HG02571 (cell line): ENCODE measurements at regions not wholly inside any gene's neighbourhood (a gene's known extent, or its start where the extent isn't known, plus 50 kb on each side); places are given as distances from the start of the nearest gene placed in this dataset.

Experiments used
- ATAC-seq: cut with Tn5 transposase; IDR thresholded peaks from one replicate; pipeline ENCODE4 v1.9.1; 2021; ENCODE audit warnings: mild to moderate bottlenecking, moderate library complexity; ENCODE audit not compliant: unreplicated experiment

DNA sequence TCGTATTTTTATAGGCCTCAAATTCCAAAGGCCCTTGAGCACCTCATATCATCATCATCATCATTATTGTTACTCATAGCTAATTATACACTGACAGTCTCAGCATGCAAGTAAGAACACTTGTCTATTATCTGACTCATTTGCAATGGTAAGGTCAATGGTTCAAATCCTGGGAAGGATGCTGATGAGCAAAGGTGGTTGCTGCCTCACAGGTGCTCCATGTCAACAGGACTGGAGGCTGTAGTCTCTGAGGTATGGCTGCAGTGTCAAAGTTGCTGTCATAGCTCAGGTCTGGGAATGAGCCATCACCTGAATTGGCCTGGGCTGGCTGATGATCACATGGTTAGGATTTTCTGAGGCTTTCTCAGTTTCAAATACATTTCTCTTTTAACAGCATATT, 379.3 kb downstream of the BCL11A start:
- ATAC-seq, result no peak

DNA sequence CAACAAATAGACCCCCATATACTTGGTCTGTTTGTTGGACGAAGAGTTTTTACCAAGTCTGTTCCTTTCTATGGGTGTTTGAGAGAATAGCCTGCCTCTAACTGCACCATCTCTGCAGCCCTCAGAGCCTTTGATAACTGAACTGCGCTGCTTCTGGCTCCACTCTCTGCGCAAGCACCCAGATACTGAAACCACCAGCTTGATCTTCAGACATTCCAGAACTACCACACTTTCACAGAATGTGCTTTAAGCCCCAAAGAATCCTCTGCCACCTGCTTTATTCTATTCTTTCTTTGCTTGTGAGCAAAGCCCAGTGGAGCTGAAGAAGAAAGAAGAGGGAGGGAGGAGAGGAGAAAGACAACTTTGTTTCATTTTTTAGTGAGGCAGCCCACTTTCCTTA, 380.7 kb downstream of the BCL11A start:
- no peak for ATAC-seq

DNA sequence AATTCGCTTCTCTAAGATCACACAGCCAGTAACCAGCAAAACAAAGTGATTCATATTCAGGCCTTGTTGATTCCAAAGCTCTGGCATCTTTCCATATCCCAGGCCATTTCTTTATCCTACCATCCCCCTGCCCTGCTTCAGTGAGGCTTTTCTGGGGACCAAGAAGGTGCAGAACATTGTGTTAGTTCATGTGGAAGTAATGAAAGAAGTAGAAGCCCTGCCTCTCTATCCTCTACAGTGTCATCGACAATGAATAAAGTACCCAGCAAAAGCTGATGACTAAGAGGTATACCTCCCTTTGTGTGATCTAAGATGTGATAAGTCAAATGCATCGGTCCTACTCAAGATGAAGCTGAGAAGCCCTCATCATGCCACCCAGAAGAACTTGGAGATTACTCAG, 383.2 kb downstream of the BCL11A start:
- no peak for ATAC-seq

DNA sequence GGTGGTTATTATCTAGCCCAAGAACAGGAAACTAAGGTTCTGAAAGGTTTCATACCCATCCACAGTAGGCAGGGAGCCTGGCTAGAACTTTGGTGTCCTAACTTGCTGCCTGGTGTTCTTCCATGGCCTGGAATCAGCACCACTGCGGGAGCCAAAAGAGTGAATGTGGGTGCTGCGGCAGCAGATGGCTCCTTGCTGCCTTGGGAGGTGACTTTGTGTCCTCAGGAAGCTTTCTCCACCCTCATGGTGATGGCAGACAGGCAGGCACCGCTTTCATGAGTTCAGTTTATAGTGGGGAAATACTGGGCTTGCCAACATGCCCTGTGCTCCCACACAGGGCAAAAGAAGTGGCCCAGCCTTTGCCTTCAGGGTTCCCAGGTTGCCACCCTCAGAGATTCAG, 385.2 kb downstream of the BCL11A start:
- no peak for ATAC-seq

DNA sequence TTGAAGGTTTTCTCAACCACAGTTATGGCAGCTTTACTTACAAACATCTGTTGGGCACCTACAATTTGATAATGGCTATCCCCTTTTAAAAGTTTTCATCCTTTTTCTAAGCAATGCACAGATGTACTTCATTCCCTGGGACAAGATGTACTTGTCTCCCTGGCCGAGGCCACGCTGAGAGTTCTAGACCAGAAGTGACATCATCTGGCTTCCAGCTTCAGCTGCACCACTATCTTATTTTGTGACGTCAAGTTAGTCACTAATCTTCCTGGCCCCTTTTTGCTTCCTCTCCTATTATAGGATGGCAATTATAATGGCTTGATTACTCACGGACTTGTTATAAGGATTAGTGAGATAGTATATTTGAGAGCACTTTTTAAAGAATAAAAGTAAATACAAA, 386.4 kb downstream of the BCL11A start:
- ATAC-seq, result no peak

DNA sequence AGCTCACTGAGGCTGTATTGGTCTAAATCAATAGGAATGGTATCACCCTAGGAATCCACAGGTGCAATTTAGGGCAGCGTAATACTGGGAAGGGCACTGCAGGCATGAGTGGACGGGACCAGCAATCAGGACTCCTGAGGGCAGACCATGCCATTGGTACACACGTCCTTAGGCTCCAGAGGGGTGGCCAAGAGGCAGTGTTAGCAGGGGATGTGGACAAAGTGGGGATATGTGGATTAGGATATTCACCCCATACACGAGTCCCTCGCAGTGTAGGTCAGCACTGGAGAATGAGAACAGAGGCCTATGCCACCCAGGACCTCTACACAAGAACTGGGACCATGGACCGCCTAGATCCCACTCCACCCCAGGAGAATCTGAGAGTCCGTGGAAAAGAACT, 389.8 kb downstream of the BCL11A start:
- ATAC-seq, result no peak

DNA sequence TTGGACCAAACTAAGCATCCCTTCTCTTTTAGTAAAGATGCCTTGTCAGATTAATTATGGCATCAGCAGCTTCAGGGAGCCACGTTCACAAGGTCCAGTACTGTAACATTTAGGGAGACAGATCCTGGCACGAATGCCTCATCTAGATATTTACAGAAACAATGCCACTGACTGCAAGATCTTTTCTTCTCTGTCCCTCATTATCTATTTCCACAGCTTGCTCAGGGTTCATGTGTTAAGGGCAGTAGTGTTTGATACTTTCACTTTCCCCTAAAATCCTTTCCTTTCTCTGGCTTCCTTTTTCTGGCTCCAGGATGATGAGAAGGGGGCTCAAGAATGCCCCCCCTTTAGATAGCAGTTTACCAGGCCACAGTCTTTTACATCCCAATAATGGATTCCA, 393.9 kb downstream of the BCL11A start:
- ATAC-seq, result no peak

DNA sequence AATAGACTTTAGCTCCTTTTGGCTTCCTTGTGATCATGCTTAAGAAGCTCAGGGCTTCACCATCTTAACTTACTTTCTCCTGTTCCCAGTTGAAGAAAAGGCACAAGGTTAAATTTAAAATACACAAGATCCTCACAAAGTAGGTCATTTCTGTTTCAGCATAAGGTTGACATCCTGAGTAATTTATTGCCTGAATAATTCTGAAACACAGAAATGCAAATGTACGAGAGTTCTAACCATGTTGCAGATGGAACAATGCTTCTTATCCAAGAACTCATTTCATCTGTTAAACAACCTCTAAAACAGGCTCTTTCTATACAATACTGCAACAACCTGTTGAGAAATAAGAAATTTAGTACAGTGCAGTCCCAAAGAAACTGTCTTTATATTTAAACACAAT, 395.2 kb downstream of the BCL11A start:
- no peak for ATAC-seq

DNA sequence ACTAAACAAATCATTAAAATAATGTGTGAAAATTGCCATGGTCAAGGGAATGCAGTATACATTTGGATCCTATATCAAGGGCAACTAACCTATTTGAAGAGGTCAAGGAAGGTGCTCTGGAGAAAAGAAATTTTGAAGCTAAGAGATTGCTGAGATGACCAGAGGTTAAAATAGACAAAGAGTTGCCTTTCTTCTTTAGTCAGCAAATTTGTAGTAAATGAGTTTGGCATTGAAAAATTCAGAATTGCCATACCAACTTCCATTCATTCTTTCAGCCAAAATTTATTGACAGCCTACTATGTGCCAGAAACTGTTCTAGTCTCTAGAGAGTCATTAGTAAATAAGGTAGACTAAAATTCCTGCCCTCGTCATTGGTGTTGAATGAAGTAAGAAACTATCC, 396.2 kb downstream of the BCL11A start:
- no peak for ATAC-seq

DNA sequence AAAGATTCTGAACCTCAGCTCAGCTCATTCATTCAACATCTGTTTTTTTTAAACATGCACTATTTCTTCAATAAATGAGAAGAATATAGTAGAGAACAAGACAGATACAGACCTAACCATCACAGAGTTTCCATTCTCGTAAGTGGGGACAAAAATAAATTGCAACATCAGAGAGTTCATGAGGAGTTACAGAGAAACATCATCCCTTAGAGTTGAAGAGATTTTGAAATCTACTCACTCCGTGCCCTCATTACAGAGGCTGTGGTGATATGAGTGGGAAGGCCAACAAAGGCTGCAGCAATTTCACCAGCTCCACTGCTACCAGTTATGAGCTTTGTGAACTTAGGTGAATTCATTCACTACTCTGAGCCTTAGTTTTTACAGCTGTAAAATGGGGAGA, 399.3 kb downstream of the BCL11A start:
- ATAC-seq, result no peak

DNA sequence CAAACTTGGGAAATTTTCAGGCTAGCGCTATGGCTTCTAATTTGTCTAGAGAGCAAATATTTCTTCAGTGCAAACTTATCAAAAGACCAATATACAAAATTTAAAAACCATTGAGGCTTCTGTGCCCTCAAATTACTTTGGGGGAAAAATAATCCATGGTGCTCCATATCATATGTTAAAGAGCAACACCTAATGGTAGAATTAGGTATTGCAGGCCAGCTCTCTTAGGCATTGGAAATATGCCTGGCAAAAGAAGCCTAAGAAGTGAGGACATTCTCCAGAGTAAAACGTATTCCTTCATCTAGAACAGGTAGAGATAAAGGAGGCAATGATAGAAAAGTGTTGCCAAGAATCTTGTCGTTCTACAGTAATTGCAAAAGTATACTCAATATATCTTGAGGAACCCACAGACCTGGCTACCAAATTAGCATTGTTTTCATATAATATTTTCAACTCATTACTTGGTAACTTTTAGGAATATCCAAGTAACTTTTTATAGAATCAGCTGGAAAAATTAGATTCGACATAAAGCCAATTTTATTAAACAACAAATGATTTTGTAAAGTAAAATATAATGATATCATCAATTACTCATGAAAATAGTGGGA, 401.1 kb downstream of the BCL11A start:
- ATAC-seq, result no peak

DNA sequence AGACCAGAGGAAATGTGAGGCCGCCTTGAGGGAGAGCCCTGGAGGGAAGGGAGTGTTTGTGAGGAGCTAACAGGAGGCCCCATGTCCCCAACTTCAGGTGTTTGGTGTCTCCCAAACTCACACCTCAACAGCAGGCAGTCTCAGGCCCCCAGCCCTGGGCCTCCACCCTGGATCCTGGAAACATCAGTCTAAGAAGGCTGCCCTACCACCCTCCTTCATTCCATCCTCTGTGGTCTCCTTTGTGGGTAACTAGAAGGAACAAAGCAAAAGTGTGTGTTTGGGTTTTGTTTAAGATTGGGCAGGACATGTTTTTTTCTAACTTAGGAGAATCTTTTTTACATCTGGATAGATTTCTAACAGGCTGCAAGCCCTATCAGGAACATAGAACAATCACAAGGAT, 404.3 kb downstream of the BCL11A start:
- ATAC-seq, result no peak

DNA sequence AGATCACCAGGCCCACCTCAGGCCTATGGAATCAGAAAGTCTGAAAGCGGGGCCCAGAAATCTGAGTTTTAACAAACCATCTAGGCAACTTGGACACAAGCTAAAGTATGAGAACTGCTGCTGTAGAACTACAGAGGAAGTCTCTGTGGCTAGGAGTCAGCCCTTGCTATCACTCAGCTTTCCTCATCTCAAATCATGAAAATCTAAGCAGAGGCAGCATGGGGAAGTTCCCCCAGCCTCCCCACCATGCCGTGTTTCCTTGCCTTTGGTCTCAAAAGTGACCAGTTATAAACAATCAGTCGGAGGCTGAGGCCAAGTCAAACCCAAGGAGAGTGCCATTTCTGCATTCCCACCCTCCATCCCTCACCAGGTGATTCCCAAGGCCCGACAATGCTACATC, 404.7 kb downstream of the BCL11A start:
- no peak for ATAC-seq

DNA sequence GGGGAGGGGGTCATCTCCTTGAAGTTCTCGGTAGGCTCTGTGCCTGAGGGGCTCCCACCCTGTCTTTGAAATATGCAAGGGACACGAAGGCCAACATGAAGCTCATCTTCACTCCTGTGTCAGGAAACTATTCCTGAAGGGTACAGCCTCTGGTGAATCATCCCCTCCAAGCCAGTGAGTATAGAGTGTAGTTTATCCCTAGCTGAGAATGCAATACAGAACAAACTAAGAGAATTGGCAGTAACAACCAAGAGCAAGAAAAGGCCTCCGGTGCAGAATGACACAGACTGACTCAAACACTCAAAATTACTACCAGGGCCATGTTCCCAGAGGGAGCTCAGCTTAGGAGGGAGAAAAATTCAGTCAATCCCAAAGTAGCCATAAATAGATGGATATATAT, 413.3 kb downstream of the BCL11A start:
- no peak for ATAC-seq

DNA sequence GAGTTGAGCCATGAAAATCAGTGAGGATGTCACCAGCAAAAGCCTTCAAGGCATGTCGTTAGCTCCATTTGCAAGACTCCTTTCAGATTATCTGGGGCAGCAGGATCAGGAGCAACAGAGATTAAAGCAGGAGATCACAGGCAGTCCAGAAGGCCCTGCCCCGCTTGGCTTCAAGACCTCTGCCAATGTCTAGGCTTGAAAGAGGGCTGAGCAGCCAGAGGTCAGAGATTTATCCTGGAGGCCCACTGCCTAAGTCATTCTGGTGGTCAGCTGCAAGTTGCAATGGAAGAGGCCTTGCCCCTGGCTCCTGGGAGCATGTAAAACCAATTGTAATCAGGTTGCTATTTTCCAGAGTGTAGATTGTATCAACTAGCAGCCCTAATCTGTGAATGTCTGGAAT, 416.5 kb downstream of the BCL11A start:
- no peak for ATAC-seq

DNA sequence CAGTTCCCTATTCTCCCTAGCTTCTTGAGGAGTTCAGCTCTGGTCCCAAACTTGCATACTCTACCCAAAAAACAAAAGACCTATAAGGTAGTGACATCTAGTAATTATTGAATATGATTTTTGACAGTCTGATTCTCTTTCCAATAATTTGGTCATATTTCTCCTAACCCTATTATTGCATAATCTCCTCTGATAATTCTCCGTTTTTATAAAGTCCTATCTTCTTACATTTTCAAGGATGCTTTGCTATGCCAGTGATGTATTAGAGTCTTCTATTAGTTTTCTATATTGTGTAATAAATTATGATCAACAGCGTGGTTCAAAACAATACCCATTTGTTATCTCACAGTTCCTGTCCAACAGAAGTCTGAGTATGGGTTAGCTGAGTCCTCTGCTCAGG, 426.3 kb downstream of the BCL11A start:
- ATAC-seq, result no peak

DNA sequence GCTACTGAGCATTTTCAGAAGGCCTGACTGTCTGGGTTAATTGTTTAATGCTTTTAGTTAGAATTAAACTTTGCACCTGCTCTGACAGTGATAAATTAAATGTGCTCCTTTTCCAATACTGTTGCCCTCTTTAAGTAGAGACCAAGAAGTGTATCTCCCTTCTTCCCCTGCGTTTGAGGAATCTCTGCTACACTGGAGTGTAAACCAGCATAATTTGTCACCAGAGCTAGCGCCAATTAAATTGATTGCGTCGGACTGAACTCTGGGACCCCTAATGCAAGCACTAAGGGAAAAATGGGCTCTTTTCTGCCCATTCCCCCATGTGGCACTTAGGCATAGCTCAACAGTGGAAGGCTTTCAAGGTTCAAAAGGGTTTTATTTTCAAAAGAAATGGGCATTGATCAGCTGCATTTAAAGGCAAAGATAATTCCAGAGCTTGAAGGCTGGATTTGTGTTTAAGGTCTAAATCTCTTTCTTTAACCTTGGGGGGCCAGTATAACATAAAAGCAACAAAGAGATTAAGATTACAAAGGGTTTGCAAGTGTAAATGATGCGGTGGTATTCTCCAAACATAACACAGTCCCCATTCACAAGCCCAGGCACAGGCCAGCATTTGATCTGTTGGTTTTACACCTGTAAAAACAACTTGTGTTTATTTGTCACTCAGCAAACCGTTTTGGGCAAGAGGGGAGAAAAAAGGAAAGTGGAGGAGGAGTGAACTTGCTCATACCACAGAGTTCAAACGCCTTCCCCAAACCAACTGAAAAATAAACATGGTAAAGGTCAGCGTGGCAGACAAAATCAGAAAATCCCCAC, 427.6 kb downstream of the BCL11A start:
- no peak for ATAC-seq

DNA sequence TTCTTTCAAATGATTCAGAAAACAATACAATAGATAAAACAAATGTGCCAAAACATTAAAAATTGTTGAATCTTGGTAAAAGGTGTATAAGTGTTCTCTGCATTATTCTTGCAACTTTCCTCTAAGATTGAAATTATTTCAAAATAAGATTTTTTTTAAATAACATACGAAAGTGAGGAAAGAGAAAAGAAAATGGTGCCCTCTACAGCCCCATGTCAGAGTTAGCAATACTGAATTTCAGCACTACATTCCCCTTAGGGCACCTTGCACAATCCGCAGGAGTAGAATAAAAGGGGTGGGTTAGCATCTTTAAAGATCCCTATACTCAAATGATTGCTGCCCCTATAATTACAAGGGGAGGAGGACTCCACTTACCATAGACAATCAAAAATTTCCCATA, 433.7 kb downstream of the BCL11A start:
- ATAC-seq, result no peak

DNA sequence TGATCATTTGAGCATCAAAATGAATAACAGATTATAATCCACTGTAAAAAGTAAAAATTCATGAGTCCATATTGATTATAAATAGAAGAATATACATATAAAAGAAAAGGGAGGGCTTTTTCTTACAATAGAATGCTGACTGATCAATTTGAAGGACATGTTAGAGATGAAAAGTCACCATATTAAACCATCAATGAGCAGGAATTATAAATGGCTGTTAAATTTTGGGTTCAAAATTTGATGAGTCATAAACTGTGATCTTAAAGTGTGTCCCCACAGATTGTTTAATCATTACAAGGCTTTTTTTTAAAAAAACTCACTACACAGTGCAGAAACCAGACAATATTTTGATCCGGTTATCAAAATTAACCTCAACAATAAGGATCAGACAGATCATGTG, 434.5 kb downstream of the BCL11A start:
- ATAC-seq, result no peak

DNA sequence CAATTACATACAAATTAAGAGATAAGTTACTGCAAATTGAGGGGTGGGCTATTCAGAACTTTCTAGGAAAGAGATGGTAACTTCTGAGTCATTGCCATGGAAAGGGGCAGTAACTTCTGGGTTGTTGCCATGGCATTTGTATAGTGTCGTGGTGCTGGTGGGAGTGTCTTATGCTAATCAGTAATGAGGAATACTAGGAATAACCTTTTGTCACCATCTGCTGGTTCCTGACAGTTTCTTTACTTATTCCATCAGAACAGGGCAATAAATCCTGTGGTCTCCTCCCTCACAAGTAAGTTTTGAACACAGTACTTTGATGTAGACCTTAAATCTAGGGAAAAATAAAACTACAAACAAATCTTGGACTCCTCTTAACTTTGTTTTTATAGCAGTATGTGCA, 435.4 kb downstream of the BCL11A start:
- no peak for ATAC-seq

DNA sequence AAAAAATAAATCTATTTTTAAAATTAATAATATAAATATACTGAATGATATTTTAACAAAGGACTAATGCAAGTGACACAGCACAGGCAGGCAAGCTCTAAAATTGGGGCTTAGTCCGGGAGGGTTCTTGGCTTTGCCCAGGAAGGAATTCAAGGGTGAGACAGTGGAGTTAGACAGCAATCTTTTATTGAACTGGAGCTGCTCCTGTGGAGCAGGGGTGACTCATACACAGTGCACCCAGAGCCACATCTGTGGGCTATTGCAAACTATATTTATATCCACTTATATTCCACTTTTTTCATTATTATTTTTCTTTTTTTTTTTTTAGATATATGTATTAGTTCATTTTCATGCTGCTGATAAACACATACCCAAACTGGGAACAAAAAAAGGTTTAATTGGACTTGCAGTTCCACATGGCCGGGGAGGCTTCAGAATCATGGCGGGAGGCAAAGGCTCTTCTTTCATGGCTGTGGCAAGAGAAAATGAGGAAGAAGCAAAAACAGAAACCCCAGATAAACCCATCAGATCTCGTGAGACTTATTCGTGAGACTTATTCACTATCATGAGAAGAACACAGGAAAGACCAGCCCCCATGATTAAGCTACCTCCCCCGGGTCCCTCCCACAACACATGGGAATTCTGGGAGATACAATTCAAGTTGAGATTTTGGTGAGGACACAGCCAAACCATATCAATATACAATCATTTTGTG, 437.1 kb downstream of the BCL11A start:
- ATAC-seq, result no peak

DNA sequence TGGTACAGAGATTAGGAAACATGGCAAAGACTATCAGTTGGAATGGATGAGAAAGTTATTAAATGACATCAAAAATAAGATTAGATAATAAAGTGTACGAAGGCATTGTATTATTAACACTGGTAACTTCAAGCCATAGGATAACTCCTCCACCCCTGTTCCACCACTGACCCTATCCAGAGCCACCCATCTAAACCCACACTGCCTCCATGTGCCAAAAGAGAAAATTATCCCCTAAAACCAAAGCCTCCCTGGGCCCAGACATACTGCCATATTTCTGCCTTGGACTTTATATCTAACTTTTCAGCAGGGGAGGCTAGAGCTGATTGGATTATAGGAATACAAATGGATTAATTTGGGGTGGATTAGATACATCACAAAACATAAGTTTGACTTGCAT, 443.7 kb downstream of the BCL11A start:
- ATAC-seq, result no peak
